Heart right ventricle (tissue), 16 donors: ENCODE measurements at regions not wholly inside any gene's neighbourhood (a gene's known extent, or its start where the extent isn't known, plus 50 kb on each side); places are given as distances from the start of the nearest gene placed in this dataset.
"Not testable (repeated sequence)": the region's sequence is repeated elsewhere in the genome, so short reads cannot be mapped to it uniquely, and the experiment has no call there.

Experiments used
- ATAC-seq, 8 donors: fragments of 200-7000 bp; cut with Tn5 transposase; one replicate each; pipeline ENCODE4 v1.9.1; 2020; ENCODE audit warnings: mild to moderate bottlenecking in 8 of 8, moderate library complexity in 8 of 8, moderate number of reproducible peaks in 1 of 8
- DNase-seq, 2 donors: peaks; one replicate each; pipeline ENCODE4 v3.0.0-alpha.2; 2020
- H3K27ac ChIP-seq, 10 donors: fragments of 200-600 bp; sonication (generic) in 2 of 10; one replicate each; pipeline versions ENCODE4 v1.5.0 to v1.8.0; 2020 to 2022; ENCODE audit warnings: mild to moderate bottlenecking in 3 of 10
- H3K27me3 ChIP-seq, 7 donors: fragments of 200-600 bp; one replicate each; pipeline ENCODE4 v1.8.0; 2021 to 2022; ENCODE audit warnings: mild to moderate bottlenecking in 2 of 7
- H3K36me3 ChIP-seq, 9 donors: fragments of 200-600 bp; sonication (generic) in 1 of 9; one replicate each; pipeline versions ENCODE4 v1.5.0 to v1.8.0; 2020 to 2022; ENCODE audit warnings: mild to moderate bottlenecking in 2 of 9
- H3K4me1 ChIP-seq, 9 donors: fragments of 200-600 bp; sonication (generic) in 1 of 9; one replicate each; pipeline versions ENCODE4 v1.5.0 to v1.8.0; 2020 to 2022; ENCODE audit warnings: mild to moderate bottlenecking in 4 of 9
- H3K4me3 ChIP-seq, 10 donors: fragments of 200-600 bp; sonication (generic) in 2 of 10; one replicate each; pipeline versions ENCODE4 v1.5.0 to v1.8.0; 2020 to 2022; ENCODE audit warnings: mild to moderate bottlenecking in 7 of 10, moderate library complexity in 2 of 10
- H3K9me3 ChIP-seq, 11 donors: fragments of 200-600 bp in 10 of 11; sonication (generic) in 2 of 11; one replicate each; pipeline versions ENCODE4 v1.5.0 to v1.8.0; 2013 to 2022; ENCODE audit warnings: mild to moderate bottlenecking in 2 of 11, control low read depth in 1 of 11, moderate library complexity in 1 of 11
- CTCF ChIP-seq, 9 donors: fragments of 200-600 bp; sonication (generic) in 2 of 9; IDR thresholded peaks; one replicate each; pipeline versions ENCODE4 v1.5.0 to v1.8.0; 2021 to 2022; ENCODE audit warnings: antibody characterized with exemption in 9 of 9, mild to moderate bottlenecking in 5 of 9, moderate library complexity in 1 of 9
- WGBS, 2 donors: extraction: QIAGEN DNeasy Blood & Tissue Kit; methylation state at CpG; one replicate each; pipeline ENCODE4 v1.1.7; 2013; ENCODE audit warnings: inconsistent platforms in 1 of 2; 5-methylcytosine and 5-hydroxymethylcytosine counted together
- intact Hi-C, 10 donors: fragments of 100-400 bp; cut with DNase I; formaldehyde crosslinking; loops; one replicate each; pipeline versions ENCODE4 v1.11.1 to v1.14.2; 2022
- donor health status: Arrhythmogenic right ventricular cardiomyopathy.
- donor health status: ischemic (EF 13 %, LVEDD 7.1; RV severe dilation, severe dysfunction).
- donor health status: healthy with polysubstance abuse.
- donor health status: DM: no; HTN: yes; CAD: no.
- donor health status: DM: no; HTN: no; CAD: no.
- donor health status: ischemic (EF 25% LVEDD 6.9; RV normal size, moderate dysfunction).
- donor health status: ischemic (EF 25% LVEDD 5.7; RV mildly dilated, moderate dysfunction).
- donor health status: healthy.
- donor health status: DM: yes; HTN: yes; CAD: no.
- donor health status: Ischemic cardiomyopathy.
- donor health status: ischemic (EF 35%, LVEDD 5.7; RV mildly dilated, moderate dysfunction).
- donor health status: nonischemic (EF 11% LVEDD 7.7; RV severe dilation, severe dysfunction).
- donor health status: DM: yes; HTN: yes; CAD: no.
- donor health status: PGD.
- donor health status: ischemic (EF 29% LVEDD 5.4; RV normal size, mild dysfunction).
- donor health status: nonischemic (EF 23%, LVEDD 6.1; RV moderate dilation, normal function).

- intact Hi-C loops: no loop called here
- Histone ChIP-seq H3K4me1 (no peaks in the 10 kb centered on the region), H3K4me3 (no peak overlapping the region), H3K27ac (no peak overlapping the region), H3K36me3 (no peaks in the 10 kb centered on the region), H3K27me3 (peaks cover 0 to 25% (median 5%) of the 10 kb centered on the region in 7 donors), H3K9me3 (no peaks in the 10 kb centered on the region)
- DNase-seq (no peak), ATAC-seq (no peak)
- 17 to 22% methylated on average over 1 of the region's 1 CpG for WGBS, 2 donors
- TF ChIP-seq CTCF (IDR thresholded peaks at IDR 0.05): no peak
Measured at GRCh38 chr14:57049848-57050247, 218.9 kb downstream of the EXOC5 start.

GRCh38 chr14:57046175-57046574 is 222.5 kb downstream of the EXOC5 start:
- DNase-seq (no peak), ATAC-seq (no peak)
- TF ChIP-seq CTCF (IDR thresholded peaks at IDR 0.05): no peak
- intact Hi-C loops: no loop called here
- H3K27ac ChIP-seq: no peak overlapping the region
- no peaks in the 10 kb centered on the region for H3K4me1 ChIP-seq
- H3K4me3 ChIP-seq: no peak overlapping the region
- 63 to 67% methylated on average over 4 of the region's 4 CpGs for WGBS, 2 donors
- H3K27me3 ChIP-seq: peaks cover 0 to 5% (median 0%) of the 10 kb centered on the region in 7 donors
- H3K36me3 ChIP-seq: no peaks in the 10 kb centered on the region
- H3K9me3 ChIP-seq: no peaks in the 10 kb centered on the region

DNA sequence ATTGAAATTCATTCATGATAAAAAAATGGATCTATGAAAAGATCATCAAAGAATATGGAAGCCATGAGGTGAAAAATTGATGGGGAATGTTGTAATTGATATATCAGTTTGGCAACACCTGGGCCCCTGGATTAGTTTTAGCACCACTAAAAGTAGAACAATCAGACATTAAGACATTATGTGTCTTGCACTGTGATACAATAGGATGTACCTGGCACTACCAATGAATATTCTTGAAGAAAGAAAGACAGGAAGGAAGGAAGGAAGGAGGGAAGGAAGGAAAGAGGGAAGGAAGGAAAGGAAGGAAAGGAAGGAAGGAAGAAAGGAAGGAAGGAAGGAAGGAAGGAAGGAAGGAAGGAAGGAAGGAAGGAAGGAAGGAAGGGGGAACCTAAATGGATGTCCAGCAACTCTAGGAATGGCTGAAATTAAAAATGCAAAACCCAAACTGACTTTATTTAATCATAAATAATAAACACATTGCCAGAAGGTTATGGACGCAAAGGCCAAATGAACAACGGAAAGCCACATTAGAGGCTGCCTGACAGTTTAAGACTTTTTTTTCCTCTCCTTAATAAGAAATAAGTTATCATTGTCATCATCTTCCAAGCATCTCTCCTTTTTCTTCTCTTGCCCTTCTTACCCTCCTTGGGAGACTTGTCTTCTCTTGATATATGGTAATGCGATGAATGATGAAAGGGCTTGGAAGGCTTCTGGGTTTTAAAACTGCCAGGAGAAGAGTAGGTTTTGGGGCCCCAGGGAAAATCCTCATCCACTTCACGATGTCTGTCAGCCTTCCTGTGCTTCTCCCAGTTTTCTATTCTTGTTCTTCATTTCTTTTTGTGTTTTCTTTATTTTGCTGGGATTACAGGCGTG is 224.4 kb downstream of the EXOC5 start:
- H3K9me3 ChIP-seq, H3K36me3 ChIP-seq, intact Hi-C loops, H3K4me1 ChIP-seq, H3K4me3 ChIP-seq, DNase-seq, H3K27me3 ChIP-seq, H3K27ac ChIP-seq, ATAC-seq: not testable (repeated sequence)
- 81 to 86% methylated on average over 5 of the region's 5 CpGs for WGBS, 2 donors

GRCh38 chr14:57038689-57039088 is 228.4 kb upstream of the OTX2 start:
- DNase-seq (no peak), ATAC-seq (no peak)
- TF ChIP-seq CTCF (IDR thresholded peaks at IDR 0.05): no peak
- WGBS, 2 donors: 59 to 73% methylated on average over 1 of the region's 1 CpG
- Histone ChIP-seq H3K36me3 (no peaks in the 10 kb centered on the region), H3K27ac (no peak overlapping the region), H3K4me1 (no peaks in the 10 kb centered on the region), H3K9me3 (no peaks in the 10 kb centered on the region), H3K4me3 (no peak overlapping the region), H3K27me3 (peaks cover 0 to 5% (median 0%) of the 10 kb centered on the region in 7 donors)
- intact Hi-C loops: no loop called here

GRCh38 chr14:57031474-57031873 is 221.2 kb upstream of the OTX2 start:
- peaks cover 0 to 17% (median 4%) of the 10 kb centered on the region in 11 donors for H3K9me3 ChIP-seq
- no peak for TF ChIP-seq CTCF (IDR thresholded peaks at IDR 0.05)
- H3K36me3 ChIP-seq: no peaks in the 10 kb centered on the region
- intact Hi-C loops: no loop called here
- H3K4me1 ChIP-seq: no peaks in the 10 kb centered on the region
- 80 to 85% methylated on average over 1 of the region's 1 CpG for WGBS, 2 donors
- H3K4me3 ChIP-seq: no peak overlapping the region
- no peak for DNase-seq
- peaks cover 0 to 6% (median 0%) of the 10 kb centered on the region in 7 donors for H3K27me3 ChIP-seq
- H3K27ac ChIP-seq: no peak overlapping the region
- no peak for ATAC-seq
